ENCODE measurements at regions not wholly inside any gene's neighbourhood (a gene's known extent, or its start where the extent isn't known, plus 50 kb on each side); places are given as distances from the start of the nearest gene placed in this dataset.

DNA sequence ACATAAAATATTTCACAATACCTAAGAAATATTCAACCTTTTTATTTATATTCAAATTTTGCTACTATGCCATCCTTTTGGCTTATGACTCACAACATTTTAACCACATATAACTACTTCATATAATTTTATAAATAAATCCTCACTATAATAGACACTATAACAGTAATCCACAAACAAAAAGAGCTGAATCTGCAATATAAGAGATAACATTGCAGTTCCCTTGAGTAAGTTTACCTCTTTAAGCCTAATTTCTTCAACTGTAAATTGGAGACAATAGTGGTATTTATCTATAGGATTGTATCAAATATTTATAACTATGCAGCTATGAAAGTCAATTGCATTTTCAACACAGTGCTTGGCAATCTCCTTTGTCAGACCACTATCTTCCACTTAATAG is 1084.5 kb downstream of the NR2F1-AS1 start:
- Histone ChIP-seq H3K4me3 (replicated peaks in 1 of 3; ENCODE audit: insufficient read depth in 1 of 3, low read depth in 1 of 3, low read length in 3 of 3) (no peak overlapping the region), H2AFZ (ENCODE audit: low read depth, low read length) (no peak overlapping the region), H3K79me2 (ENCODE audit: control insufficient read depth, insufficient read depth, low read length) (no peaks in the 10 kb centered on the region), H3K27me3 (ENCODE audit: control insufficient read depth in 2 of 2, insufficient read depth in 2 of 2, low read length in 2 of 2) (no peaks in the 10 kb centered on the region), H3K4me1 (ENCODE audit: control insufficient read depth, extremely low read depth, insufficient read depth, low read length) (no peaks in the 10 kb centered on the region), H3K4me2 (ENCODE audit: insufficient read depth, low read length) (no peak overlapping the region), H3K9me1 (replicated peaks; ENCODE audit: control insufficient read depth, extremely low read depth, insufficient read depth, low read length) (no peaks in the 10 kb centered on the region), H3K36me3 (ENCODE audit: control insufficient read depth in 2 of 2, extremely low read depth in 1 of 2, insufficient read depth in 2 of 2, low read length in 2 of 2) (no peaks in the 10 kb centered on the region), H4K20me1 (replicated peaks; ENCODE audit: control insufficient read depth, extremely low read depth, insufficient read depth, low read length) (no peaks in the 10 kb centered on the region), H3K27ac (ENCODE audit: insufficient read depth, low read depth, low read length) (no peak overlapping the region), H3K9ac (replicated peaks; ENCODE audit: extremely low read depth, insufficient read depth, low read length) (no peak overlapping the region), H3K9me3 (replicated peaks; ENCODE audit: control insufficient read depth, insufficient read depth, low read length) (no peaks in the 10 kb centered on the region)
- intact Hi-C loops (cut with micrococcal nuclease): no loop called here
- CTCF ChIA-PET: interaction anchor here (1.9 kb wide), 1 partner anchor 22 kb away, joined by 8 read pairs; no protein-coding TSS in a partner anchor
- dilution Hi-C loops (cut with MboI; ENCODE audit: extremely low pct_ligation_motif_present, low sequenced_read_pairs): no loop called here
- TF ChIP-seq, protein P1, sequence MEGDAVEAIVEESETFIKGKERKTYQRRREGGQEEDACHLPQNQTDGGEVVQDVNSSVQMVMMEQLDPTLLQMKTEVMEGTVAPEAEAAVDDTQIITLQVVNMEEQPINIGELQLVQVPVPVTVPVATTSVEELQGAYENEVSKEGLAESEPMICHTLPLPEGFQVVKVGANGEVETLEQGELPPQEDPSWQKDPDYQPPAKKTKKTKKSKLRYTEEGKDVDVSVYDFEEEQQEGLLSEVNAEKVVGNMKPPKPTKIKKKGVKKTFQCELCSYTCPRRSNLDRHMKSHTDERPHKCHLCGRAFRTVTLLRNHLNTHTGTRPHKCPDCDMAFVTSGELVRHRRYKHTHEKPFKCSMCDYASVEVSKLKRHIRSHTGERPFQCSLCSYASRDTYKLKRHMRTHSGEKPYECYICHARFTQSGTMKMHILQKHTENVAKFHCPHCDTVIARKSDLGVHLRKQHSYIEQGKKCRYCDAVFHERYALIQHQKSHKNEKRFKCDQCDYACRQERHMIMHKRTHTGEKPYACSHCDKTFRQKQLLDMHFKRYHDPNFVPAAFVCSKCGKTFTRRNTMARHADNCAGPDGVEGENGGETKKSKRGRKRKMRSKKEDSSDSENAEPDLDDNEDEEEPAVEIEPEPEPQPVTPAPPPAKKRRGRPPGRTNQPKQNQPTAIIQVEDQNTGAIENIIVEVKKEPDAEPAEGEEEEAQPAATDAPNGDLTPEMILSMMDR (IDR thresholded peaks at IDR 0.05; ENCODE audit: extremely low read depth in 1 of 2, insufficient read depth in 1 of 2, low read depth in 1 of 2, low read length in 2 of 2): no peak
- BruUV-seq (replicated peaks): no TSS peak
- no peak for DNase-seq (ENCODE audit: low read depth, low spot score)
- POLR2A ChIA-PET: no interaction called here
- no peak for FAIRE-seq

DNA sequence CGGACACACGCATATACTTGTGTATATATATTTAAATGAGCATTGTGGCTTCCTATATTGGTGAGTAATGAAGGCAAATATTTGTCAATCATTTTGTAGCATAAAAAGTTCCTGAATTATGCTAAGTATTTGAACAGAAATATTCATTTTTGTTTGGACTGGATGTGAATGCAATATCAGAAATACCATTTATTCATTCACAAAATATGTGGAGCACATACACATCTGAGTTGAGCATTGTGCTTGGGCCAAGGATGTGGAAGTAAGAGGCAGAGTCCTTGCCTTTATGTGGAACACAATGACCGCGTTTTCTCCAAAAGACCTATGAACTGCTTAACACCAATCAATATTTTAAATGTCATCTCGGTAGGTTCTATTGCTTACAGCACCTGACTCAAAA is 1086.5 kb downstream of the NR2F1-AS1 start:
- POLR2A ChIA-PET: no interaction called here
- no TSS peak for BruUV-seq (replicated peaks)
- H3K9me3 ChIP-seq (replicated peaks; ENCODE audit: control insufficient read depth, insufficient read depth, low read length): no peaks in the 10 kb centered on the region
- H3K27ac ChIP-seq (ENCODE audit: insufficient read depth, low read depth, low read length): no peak overlapping the region
- H3K4me1 ChIP-seq (ENCODE audit: control insufficient read depth, extremely low read depth, insufficient read depth, low read length): no peaks in the 10 kb centered on the region
- TF ChIP-seq POLR2AphosphoS5 (IDR thresholded peaks at IDR 0.05; ENCODE audit: insufficient read depth, low read depth, low read length) (no peak), GATA2 (IDR thresholded peaks at IDR 0.05; ENCODE audit: insufficient read depth, insufficient read length, low read depth, low read length) (no peak), MYC (IDR thresholded peaks at IDR 0.05; ENCODE audit: low read depth, low read length) (no peak), POLR2A (IDR thresholded peaks at IDR 0.05; ENCODE audit: low read depth, low read length) (no peak), JUN (IDR thresholded peaks at IDR 0.05; ENCODE audit: borderline replicate concordance, insufficient read depth, insufficient read length, low read depth) (no peak), FOS (IDR thresholded peaks at IDR 0.05; ENCODE audit: borderline replicate concordance, insufficient read depth, low read length) (no peak), EZH2 (IDR thresholded peaks at IDR 0.05; ENCODE audit: borderline replicate concordance, low read depth, low read length, severe bottlenecking) (no peak)
- TF ChIP-seq, protein P2, sequence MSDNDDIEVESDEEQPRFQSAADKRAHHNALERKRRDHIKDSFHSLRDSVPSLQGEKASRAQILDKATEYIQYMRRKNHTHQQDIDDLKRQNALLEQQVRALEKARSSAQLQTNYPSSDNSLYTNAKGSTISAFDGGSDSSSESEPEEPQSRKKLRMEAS (IDR thresholded peaks at IDR 0.05; ENCODE audit: insufficient read depth, insufficient read length): no peak
- TF ChIP-seq, protein P1 (IDR thresholded peaks at IDR 0.05; ENCODE audit: extremely low read depth in 1 of 2, insufficient read depth in 1 of 2, low read depth in 1 of 2, low read length in 2 of 2): no peak
- FAIRE-seq: no peak
- no peaks in the 10 kb centered on the region for H3K27me3 ChIP-seq (ENCODE audit: control insufficient read depth in 2 of 2, insufficient read depth in 2 of 2, low read length in 2 of 2)
- no peaks in the 10 kb centered on the region for H3K36me3 ChIP-seq (ENCODE audit: control insufficient read depth in 2 of 2, extremely low read depth in 1 of 2, insufficient read depth in 2 of 2, low read length in 2 of 2)
- no peaks in the 10 kb centered on the region for H3K79me2 ChIP-seq (ENCODE audit: control insufficient read depth, insufficient read depth, low read length)
- no peaks in the 10 kb centered on the region for H3K9me1 ChIP-seq (replicated peaks; ENCODE audit: control insufficient read depth, extremely low read depth, insufficient read depth, low read length)
- intact Hi-C loops (cut with micrococcal nuclease) (no loop called here), dilution Hi-C loops (cut with MboI; ENCODE audit: extremely low pct_ligation_motif_present, low sequenced_read_pairs) (no loop called here)
- no peak for DNase-seq (ENCODE audit: low read depth, low spot score)
- no peak overlapping the region for H3K4me2 ChIP-seq (ENCODE audit: insufficient read depth, low read length)
- no peaks in the 10 kb centered on the region for H4K20me1 ChIP-seq (replicated peaks; ENCODE audit: control insufficient read depth, extremely low read depth, insufficient read depth, low read length)
- H2AFZ ChIP-seq (ENCODE audit: low read depth, low read length): no peak overlapping the region
- CTCF ChIA-PET: no interaction called here
- H3K9ac ChIP-seq (replicated peaks; ENCODE audit: extremely low read depth, insufficient read depth, low read length): no peak overlapping the region
- H3K4me3 ChIP-seq (replicated peaks in 1 of 3; ENCODE audit: insufficient read depth in 1 of 3, low read depth in 1 of 3, low read length in 3 of 3): no peak overlapping the region

Data from endothelial cell of umbilical vein (primary cell).